Keratinocyte (primary cell): ENCODE measurements at regions not wholly inside any gene's neighbourhood (a gene's known extent, or its start where the extent isn't known, plus 50 kb on each side); places are given as distances from the start of the nearest gene placed in this dataset.

Experiments used
- CTCF ChIP-seq, 3 experiments: IDR thresholded peaks in 1 of 3; conservative IDR thresholded peaks in 1 of 3; optimal IDR thresholded peaks in 1 of 3; 2 replicates in 2 of 3; 3 replicates in 1 of 3; pipeline versions ENCODE3 to v1.5.1; 2011; ENCODE audit warnings: low read length in 3 of 3, mild to moderate bottlenecking in 3 of 3, moderate library complexity in 2 of 3, control low read depth in 1 of 3, inconsistent platforms in 1 of 3; ENCODE audit not compliant: insufficient read depth in 2 of 3; ENCODE audit errors: extremely low read depth in 1 of 3
- EZH2 ChIP-seq: IDR thresholded peaks from one replicate; pipeline ENCODE4 v1.6.1; 2012; ENCODE audit warnings: inconsistent platforms, mild to moderate bottlenecking, low read length, moderate library complexity

DNA sequence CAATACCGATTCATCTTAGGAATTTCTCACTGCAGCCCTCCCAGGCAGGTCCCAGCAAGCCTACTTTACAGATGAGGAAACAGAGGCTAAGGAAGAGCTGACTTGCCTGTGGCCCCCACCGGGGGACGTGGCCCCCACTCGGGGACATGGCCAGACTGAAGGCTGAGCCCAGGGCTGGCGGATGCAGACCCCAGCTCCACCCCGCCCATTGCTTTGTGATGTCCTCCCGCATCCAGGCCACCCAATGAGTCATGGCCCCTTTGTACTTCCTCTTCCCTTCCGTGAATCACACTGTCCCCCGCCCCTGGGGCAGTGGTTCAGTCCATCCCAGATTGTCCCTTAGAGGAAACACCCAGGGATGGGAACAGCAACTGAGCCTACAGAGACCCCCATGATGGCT lies 116.0 kb upstream of the ANO1 start:
- TF ChIP-seq CTCF (optimal IDR thresholded peaks at IDR 0.05 in 1 of 3, IDR thresholded peaks at IDR 0.05 in 1 of 3, conservative IDR thresholded peaks at IDR 0.05 in 1 of 3; ENCODE audit: extremely low read depth in 1 of 3, insufficient read depth in 2 of 3, low read length in 3 of 3) (no peak), EZH2 (no peak)
